Effector memory CD4-positive, alpha-beta T cell (primary cell): ENCODE measurements at regions not wholly inside any gene's neighbourhood (a gene's known extent, or its start where the extent isn't known, plus 50 kb on each side); places are given as distances from the start of the nearest gene placed in this dataset.
"Not testable (repeated sequence)": the region's sequence is repeated elsewhere in the genome, so short reads cannot be mapped to it uniquely, and the experiment has no call there.

Experiments used
- DNase-seq, 3 donors: peaks; one replicate each; pipeline ENCODE4 v3.0.0-alpha.2; 2020
- H3K27ac ChIP-seq: 2 replicates; pipeline ENCODE4 v1.7.0; 2013; ENCODE audit warnings: mild to moderate bottlenecking, low read length, moderate library complexity; ENCODE audit not compliant: insufficient read depth, poor library complexity, severe bottlenecking
- H3K27me3 ChIP-seq: replicated peaks from 2 replicates; pipeline ENCODE4 v1.7.0; 2013; ENCODE audit warnings: mild to moderate bottlenecking, low read length; ENCODE audit not compliant: insufficient read depth, control insufficient read depth, poor library complexity, severe bottlenecking
- H3K36me3 ChIP-seq: 2 replicates; pipeline ENCODE4 v1.7.0; 2013; ENCODE audit warnings: mild to moderate bottlenecking, low read length, moderate library complexity; ENCODE audit not compliant: control insufficient read depth, insufficient read depth
- H3K4me1 ChIP-seq: 2 replicates; pipeline ENCODE4 v1.7.0; 2013; ENCODE audit warnings: low read length, mild to moderate bottlenecking; ENCODE audit not compliant: control insufficient read depth, insufficient read depth, poor library complexity, severe bottlenecking
- H3K4me3 ChIP-seq: 2 replicates; pipeline ENCODE4 v1.7.0; 2013; ENCODE audit warnings: low read length, low read depth, mild to moderate bottlenecking; ENCODE audit not compliant: insufficient read depth, poor library complexity, severe bottlenecking
- H3K9me3 ChIP-seq: 2 replicates; pipeline ENCODE4 v1.7.0; 2013; ENCODE audit warnings: mild to moderate bottlenecking, low read length, moderate library complexity; ENCODE audit not compliant: control insufficient read depth

- H3K4me3 ChIP-seq, result no peak overlapping the region
- H3K27ac ChIP-seq, result no peak overlapping the region
- no peaks in the 10 kb centered on the region for H3K9me3 ChIP-seq
- DNase-seq, result no peak
- no peaks in the 10 kb centered on the region for H3K4me1 ChIP-seq
- H3K36me3 ChIP-seq, result no peaks in the 10 kb centered on the region
- no peaks in the 10 kb centered on the region for H3K27me3 ChIP-seq
Measured at GRCh38 chr5:159588941-159589340, 258.7 kb upstream of the IL12B start.

DNA sequence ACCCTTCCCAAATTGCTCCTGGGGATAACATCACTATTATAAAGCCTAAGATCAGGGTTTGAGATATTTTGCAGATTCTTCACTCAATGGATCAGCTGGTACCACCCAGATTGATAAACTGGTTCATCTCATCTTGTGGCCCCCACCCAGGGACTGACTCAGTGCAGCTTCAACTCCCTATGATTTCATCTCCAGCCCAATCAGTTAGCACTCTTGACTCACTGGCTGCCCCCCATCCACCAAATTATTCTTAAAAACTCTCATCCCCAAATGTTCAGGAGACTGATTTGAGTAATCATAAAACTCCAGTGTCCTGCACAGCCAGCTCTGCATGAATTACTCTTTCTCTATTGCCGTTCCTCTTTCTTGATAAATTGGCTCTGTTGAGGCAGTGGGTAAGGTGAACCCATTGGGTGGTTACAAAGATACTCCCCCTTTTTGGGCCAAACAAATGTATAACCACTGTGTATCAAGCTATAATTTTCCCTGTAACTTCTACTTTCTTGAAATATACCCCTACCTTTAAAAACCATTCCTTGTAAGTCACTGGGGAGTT is 263.3 kb upstream of the IL12B start:
- no peak for DNase-seq
- Histone ChIP-seq H3K27ac (no peak overlapping the region), H3K4me1 (no peaks in the 10 kb centered on the region), H3K9me3 (no peaks in the 10 kb centered on the region), H3K36me3 (no peaks in the 10 kb centered on the region), H3K27me3 (no peaks in the 10 kb centered on the region), H3K4me3 (no peak overlapping the region)

- not testable (repeated sequence) for H3K4me3 ChIP-seq, H3K27me3 ChIP-seq, H3K4me1 ChIP-seq, H3K36me3 ChIP-seq, H3K27ac ChIP-seq, DNase-seq, H3K9me3 ChIP-seq
Measured at GRCh38 chr5:159595561-159595960, 265.3 kb upstream of the IL12B start.

DNA sequence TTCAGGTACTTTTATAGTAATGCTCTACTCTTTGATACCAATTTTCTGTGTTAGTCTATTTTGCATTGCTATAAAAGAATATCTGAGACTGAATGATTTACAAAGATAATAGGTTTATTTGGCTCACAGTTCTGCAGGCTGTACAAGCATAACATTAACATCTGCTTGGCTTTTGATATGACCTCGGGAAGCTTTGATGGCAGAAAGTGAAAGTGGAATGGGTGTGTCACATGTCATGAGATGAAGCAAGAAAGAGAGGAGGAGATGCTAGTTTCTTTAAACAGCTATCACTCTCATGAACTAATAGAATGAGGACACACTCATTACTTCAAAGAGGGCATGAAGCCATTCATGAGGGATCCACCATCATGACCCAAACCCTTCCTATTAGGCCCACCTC is 270.9 kb upstream of the IL12B start:
- no peaks in the 10 kb centered on the region for H3K9me3 ChIP-seq
- H3K27ac ChIP-seq, result no peak overlapping the region
- no peaks in the 10 kb centered on the region for H3K4me1 ChIP-seq
- no peak for DNase-seq
- no peaks in the 10 kb centered on the region for H3K27me3 ChIP-seq
- H3K4me3 ChIP-seq, result no peak overlapping the region
- H3K36me3 ChIP-seq, result no peaks in the 10 kb centered on the region

GRCh38 chr5:159602434-159602833 is 272.1 kb upstream of the IL12B start:
- Histone ChIP-seq H3K36me3 (no peaks in the 10 kb centered on the region), H3K9me3 (no peaks in the 10 kb centered on the region), H3K4me1 (no peaks in the 10 kb centered on the region), H3K27me3 (no peaks in the 10 kb centered on the region), H3K4me3 (no peak overlapping the region), H3K27ac (no peak overlapping the region)
- no peak for DNase-seq

DNA sequence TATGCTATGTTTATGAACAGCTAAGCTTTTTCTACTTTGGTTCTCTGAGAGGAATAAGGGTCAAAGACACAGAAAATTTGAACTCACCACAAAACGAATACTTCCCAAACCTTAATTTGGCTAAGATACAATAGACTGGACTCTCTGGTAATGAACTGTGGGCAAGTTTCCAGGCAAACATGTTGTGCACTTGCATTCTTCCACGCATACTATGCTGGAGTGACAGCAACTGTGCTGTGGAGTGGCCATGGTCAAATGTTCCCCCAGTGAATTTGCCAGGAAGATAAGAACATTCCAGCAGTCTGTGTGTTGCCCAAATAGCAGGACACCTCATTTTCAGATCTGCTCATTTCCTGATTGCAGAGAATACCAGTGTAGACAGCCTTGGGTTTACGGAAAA is 275.3 kb upstream of the IL12B start:
- no peak overlapping the region for H3K27ac ChIP-seq
- DNase-seq, result no peak
- H3K36me3 ChIP-seq, result no peaks in the 10 kb centered on the region
- H3K4me3 ChIP-seq, result no peak overlapping the region
- no peaks in the 10 kb centered on the region for H3K9me3 ChIP-seq
- no peaks in the 10 kb centered on the region for H3K27me3 ChIP-seq
- no peaks in the 10 kb centered on the region for H3K4me1 ChIP-seq

- Histone ChIP-seq H3K27ac (no peak overlapping the region), H3K9me3 (no peaks in the 10 kb centered on the region), H3K4me1 (no peaks in the 10 kb centered on the region), H3K36me3 (no peaks in the 10 kb centered on the region), H3K27me3 (no peaks in the 10 kb centered on the region), H3K4me3 (no peak overlapping the region)
- no peak for DNase-seq
Measured at GRCh38 chr5:159609359-159609758, 279.1 kb upstream of the IL12B start.

DNA sequence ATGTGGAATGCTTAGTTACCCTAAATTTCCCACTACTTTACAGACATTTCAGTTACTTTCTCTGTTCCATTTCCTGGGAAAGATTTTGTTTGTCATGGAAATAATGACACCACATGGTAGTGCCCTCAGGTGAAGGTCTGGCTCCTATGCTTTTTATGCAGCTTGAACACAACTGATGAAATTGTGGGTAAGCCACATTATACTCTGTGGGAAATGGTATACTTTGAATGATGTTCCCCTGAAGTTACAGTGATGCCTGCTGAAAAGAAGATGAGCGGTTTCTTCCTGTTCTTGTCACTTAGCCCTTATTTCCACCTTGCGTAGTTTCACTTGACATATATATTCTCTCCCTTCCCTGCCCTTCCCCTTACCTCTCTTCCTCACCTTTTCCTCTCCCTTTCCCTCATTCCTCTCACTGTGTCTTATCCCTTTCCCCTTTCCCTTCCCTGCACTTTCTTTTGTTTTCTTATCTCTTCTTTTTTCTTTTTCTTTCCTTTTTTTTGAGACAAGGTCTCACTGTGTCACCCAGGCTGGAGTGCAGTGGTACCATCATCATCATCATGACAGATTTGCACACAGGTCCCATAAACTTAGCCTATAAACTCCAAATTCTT is 280.8 kb upstream of the IL12B start:
- H3K36me3 ChIP-seq, result no peaks in the 10 kb centered on the region
- no peaks in the 10 kb centered on the region for H3K4me1 ChIP-seq
- no peak overlapping the region for H3K27ac ChIP-seq
- no peak overlapping the region for H3K4me3 ChIP-seq
- DNase-seq, result no peak
- no peaks in the 10 kb centered on the region for H3K9me3 ChIP-seq
- no peaks in the 10 kb centered on the region for H3K27me3 ChIP-seq

DNA sequence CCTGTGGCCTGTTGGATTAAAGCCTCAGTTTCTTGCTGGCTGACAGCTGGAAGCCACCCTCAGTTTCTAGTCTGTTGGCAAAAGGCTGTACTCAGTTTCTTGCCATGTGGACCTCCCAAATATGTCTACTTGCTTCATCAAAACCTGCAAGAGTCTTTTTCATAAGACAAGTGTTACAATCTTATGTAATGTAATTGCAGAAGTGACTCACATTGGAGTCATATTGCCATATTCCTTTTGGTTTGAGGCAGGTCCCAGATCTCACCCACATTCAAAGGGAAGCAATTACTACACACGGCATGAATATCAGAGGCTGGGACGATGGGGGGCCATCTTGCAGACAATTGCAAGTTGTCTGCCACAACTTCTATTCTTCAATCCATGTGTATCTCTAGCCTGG is 286.7 kb upstream of the IL12B start:
- Histone ChIP-seq H3K9me3 (no peaks in the 10 kb centered on the region), H3K4me3 (no peak overlapping the region), H3K4me1 (no peaks in the 10 kb centered on the region), H3K36me3 (no peaks in the 10 kb centered on the region), H3K27ac (no peak overlapping the region), H3K27me3 (no peaks in the 10 kb centered on the region)
- DNase-seq, result no peak

GRCh38 chr5:159619826-159620225 is 289.5 kb upstream of the IL12B start:
- Histone ChIP-seq H3K27me3 (no peaks in the 10 kb centered on the region), H3K27ac (no peak overlapping the region), H3K36me3 (no peaks in the 10 kb centered on the region), H3K9me3 (no peaks in the 10 kb centered on the region), H3K4me1 (no peaks in the 10 kb centered on the region), H3K4me3 (no peak overlapping the region)
- DNase-seq, result no peak
